Heart left ventricle (tissue), 13 donors: ENCODE measurements at regions not wholly inside any gene's neighbourhood (a gene's known extent, or its start where the extent isn't known, plus 50 kb on each side); places are given as distances from the start of the nearest gene placed in this dataset.

Experiments
- POLR2A ChIP-seq, 2 donors: fragments of 450-650 bp; IDR thresholded peaks; one replicate each; pipeline ENCODE4 v1.6.1; 2017; ENCODE audit warnings: antibody characterized with exemption in 2 of 2, mild to moderate bottlenecking in 2 of 2, moderate library complexity in 2 of 2
- TF ChIP-seq, protein P1 (sequence below), 12 donors: fragments of 200-600 bp; sonication (generic) in 4 of 12; IDR thresholded peaks; one replicate each; pipeline versions ENCODE4 v1.5.0 to v1.8.0; 2018 to 2022; ENCODE audit warnings: antibody characterized with exemption in 12 of 12, mild to moderate bottlenecking in 5 of 12
- donor health status: ischemic (EF 13 %, LVEDD 7.1; RV severe dilation, severe dysfunction).
- donor health status: DM: no; HTN: yes; CAD: no.
- donor health status: DM: no; HTN: no; CAD: no.
- donor health status: ischemic (EF 25% LVEDD 6.9; RV normal size, moderate dysfunction).
- donor health status: ischemic (EF 25% LVEDD 5.7; RV mildly dilated, moderate dysfunction).
- donor health status: ischemic (EF 35%, LVEDD 5.7; RV mildly dilated, moderate dysfunction).
- donor health status: nonischemic (EF 11% LVEDD 7.7; RV severe dilation, severe dysfunction).
- donor health status: DM: yes; HTN: yes; CAD: no.
- donor health status: PGD.
- donor health status: ischemic (EF 29% LVEDD 5.4; RV normal size, mild dysfunction).
- donor health status: nonischemic (EF 23%, LVEDD 6.1; RV moderate dilation, normal function).

DNA sequence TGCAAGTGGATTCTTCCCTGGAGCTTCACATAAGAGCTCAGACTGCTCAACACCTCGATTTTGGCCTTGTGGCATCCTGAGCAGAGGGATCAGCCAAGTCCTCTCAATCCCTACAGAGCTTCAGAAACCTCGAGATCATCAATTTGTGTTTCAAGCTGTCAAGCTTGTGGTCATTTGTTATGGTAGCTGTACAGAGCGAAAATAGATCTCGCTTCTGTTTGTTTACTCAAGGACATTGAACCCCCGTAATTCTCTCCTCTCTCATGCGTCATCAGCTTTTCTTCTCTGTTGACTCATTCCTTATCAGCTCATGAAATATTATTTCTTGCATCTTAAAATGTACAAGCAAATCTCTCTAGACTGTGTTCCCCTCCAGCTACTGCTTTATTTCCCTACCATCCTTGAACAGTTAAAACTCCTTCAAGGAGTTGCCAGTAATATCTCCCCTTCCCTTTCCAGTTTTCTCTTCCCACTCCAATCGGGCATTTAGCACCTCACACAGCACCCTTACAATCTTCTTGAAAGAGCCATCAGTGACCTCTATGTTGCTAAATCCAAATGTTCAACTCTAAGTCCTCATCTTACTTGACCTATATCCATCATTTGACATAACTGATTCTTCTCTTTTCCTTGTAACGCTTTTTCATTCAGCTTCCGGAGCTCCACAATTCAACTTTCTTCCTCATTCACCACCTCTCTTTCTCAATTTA lies 106.2 kb upstream of the FAT1 start:
- TF ChIP-seq, protein P1, sequence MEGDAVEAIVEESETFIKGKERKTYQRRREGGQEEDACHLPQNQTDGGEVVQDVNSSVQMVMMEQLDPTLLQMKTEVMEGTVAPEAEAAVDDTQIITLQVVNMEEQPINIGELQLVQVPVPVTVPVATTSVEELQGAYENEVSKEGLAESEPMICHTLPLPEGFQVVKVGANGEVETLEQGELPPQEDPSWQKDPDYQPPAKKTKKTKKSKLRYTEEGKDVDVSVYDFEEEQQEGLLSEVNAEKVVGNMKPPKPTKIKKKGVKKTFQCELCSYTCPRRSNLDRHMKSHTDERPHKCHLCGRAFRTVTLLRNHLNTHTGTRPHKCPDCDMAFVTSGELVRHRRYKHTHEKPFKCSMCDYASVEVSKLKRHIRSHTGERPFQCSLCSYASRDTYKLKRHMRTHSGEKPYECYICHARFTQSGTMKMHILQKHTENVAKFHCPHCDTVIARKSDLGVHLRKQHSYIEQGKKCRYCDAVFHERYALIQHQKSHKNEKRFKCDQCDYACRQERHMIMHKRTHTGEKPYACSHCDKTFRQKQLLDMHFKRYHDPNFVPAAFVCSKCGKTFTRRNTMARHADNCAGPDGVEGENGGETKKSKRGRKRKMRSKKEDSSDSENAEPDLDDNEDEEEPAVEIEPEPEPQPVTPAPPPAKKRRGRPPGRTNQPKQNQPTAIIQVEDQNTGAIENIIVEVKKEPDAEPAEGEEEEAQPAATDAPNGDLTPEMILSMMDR (IDR thresholded peaks at IDR 0.05) = no peak
- no peak for TF ChIP-seq POLR2A (IDR thresholded peaks at IDR 0.05)
